ENCODE measurements at regions not wholly inside any gene's neighbourhood (a gene's known extent, or its start where the extent isn't known, plus 50 kb on each side); places are given as distances from the start of the nearest gene placed in this dataset.

- Histone ChIP-seq H3K27ac (ENCODE audit: low read depth) (no peak overlapping the region), H3K79me2 (replicated peaks; ENCODE audit: insufficient read depth) (no peaks in the 10 kb centered on the region), H3K4me1 (ENCODE audit: insufficient read depth) (no peaks in the 10 kb centered on the region), H3K4me3 (no peak overlapping the region), H3K9me2 (ENCODE audit: insufficient read depth) (no peaks in the 10 kb centered on the region; the same call in 1 of the 2 replicates), H3K27me3 (ENCODE audit: insufficient read depth) (no peaks in the 10 kb centered on the region), H3K4me2 (no peak overlapping the region), H2AFZ (no peak overlapping the region), H3F3A (replicated peaks; ENCODE audit: low read depth) (no peaks in the 10 kb centered on the region), H4K20me1 (replicated peaks; ENCODE audit: insufficient read depth) (no peaks in the 10 kb centered on the region), H3K36me3 (ENCODE audit: insufficient read depth) (no peaks in the 10 kb centered on the region)
- ATAC-seq (no peak), DNase-seq (ENCODE audit: low spot score) (no peak)
- H3K27ac Mint-ChIP-seq = no peak overlapping the region
- peaks cover 5% of the 10 kb centered on the region; the same call in 1 of the 3 replicates for H3K4me1 Mint-ChIP-seq
- peaks cover 3% of the 10 kb centered on the region for H3K27me3 Mint-ChIP-seq (ENCODE audit: insufficient read depth, low read depth, poor library complexity)
- no peaks in the 10 kb centered on the region for H3K9me3 Mint-ChIP-seq
- TF ChIP-seq EZH2 (IDR thresholded peaks at IDR 0.05; ENCODE audit: low read depth, unreplicated experiment) (no peak), ZNF331 (CRISPR knock-in tag; IDR thresholded peaks at IDR 0.05; ENCODE audit: low read depth) (no peak), REST (IDR thresholded peaks at IDR 0.05; ENCODE audit: unreplicated experiment) (no peak), ZNF114 (CRISPR knock-in tag; IDR thresholded peaks at IDR 0.05) (no peak), NANOG (IDR thresholded peaks at IDR 0.05; ENCODE audit: borderline replicate concordance) (no peak), JUNB (IDR thresholded peaks at IDR 0.05; ENCODE audit: unreplicated experiment) (no peak), CTCF (conservative IDR thresholded peaks at IDR 0.05; ENCODE audit: low read depth in 2 of 2) (no peak), EZH2phosphoT487 (IDR thresholded peaks at IDR 0.05; ENCODE audit: unreplicated experiment) (no peak)
- TF ChIP-seq, protein P1, sequence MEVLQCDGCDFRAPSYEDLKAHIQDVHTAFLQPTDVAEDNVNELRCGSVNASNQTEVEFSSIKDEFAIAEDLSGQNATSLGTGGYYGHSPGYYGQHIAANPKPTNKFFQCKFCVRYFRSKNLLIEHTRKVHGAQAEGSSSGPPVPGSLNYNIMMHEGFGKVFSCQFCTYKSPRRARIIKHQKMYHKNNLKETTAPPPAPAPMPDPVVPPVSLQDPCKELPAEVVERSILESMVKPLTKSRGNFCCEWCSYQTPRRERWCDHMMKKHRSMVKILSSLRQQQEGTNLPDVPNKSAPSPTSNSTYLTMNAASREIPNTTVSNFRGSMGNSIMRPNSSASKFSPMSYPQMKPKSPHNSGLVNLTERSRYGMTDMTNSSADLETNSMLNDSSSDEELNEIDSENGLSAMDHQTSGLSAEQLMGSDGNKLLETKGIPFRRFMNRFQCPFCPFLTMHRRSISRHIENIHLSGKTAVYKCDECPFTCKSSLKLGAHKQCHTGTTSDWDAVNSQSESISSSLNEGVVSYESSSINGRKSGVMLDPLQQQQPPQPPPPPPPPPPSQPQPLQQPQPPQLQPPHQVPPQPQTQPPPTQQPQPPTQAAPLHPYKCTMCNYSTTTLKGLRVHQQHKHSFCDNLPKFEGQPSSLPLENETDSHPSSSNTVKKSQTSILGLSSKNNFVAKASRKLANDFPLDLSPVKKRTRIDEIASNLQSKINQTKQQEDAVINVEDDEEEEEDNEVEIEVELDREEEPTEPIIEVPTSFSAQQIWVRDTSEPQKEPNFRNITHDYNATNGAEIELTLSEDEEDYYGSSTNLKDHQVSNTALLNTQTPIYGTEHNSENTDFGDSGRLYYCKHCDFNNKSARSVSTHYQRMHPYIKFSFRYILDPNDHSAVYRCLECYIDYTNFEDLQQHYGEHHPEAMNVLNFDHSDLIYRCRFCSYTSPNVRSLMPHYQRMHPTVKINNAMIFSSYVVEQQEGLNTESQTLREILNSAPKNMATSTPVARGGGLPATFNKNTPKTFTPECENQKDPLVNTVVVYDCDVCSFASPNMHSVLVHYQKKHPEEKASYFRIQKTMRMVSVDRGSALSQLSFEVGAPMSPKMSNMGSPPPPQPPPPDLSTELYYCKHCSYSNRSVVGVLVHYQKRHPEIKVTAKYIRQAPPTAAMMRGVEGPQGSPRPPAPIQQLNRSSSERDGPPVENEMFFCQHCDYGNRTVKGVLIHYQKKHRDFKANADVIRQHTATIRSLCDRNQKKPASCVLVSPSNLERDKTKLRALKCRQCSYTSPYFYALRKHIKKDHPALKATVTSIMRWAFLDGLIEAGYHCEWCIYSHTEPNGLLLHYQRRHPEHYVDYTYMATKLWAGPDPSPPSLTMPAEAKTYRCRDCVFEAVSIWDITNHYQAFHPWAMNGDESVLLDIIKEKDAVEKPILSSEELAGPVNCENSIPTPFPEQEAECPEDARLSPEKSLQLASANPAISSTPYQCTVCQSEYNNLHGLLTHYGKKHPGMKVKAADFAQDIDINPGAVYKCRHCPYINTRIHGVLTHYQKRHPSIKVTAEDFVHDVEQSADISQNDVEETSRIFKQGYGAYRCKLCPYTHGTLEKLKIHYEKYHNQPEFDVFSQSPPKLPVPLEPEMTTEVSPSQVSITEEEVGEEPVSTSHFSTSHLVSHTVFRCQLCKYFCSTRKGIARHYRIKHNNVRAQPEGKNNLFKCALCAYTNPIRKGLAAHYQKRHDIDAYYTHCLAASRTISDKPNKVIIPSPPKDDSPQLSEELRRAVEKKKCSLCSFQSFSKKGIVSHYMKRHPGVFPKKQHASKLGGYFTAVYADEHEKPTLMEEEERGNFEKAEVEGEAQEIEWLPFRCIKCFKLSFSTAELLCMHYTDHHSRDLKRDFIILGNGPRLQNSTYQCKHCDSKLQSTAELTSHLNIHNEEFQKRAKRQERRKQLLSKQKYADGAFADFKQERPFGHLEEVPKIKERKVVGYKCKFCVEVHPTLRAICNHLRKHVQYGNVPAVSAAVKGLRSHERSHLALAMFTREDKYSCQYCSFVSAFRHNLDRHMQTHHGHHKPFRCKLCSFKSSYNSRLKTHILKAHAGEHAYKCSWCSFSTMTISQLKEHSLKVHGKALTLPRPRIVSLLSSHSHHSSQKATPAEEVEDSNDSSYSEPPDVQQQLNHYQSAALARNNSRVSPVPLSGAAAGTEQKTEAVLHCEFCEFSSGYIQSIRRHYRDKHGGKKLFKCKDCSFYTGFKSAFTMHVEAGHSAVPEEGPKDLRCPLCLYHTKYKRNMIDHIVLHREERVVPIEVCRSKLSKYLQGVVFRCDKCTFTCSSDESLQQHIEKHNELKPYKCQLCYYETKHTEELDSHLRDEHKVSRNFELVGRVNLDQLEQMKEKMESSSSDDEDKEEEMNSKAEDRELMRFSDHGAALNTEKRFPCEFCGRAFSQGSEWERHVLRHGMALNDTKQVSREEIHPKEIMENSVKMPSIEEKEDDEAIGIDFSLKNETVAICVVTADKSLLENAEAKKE (CRISPR knock-in tag; IDR thresholded peaks at IDR 0.05) = no peak
- TF ChIP-seq, protein P2, sequence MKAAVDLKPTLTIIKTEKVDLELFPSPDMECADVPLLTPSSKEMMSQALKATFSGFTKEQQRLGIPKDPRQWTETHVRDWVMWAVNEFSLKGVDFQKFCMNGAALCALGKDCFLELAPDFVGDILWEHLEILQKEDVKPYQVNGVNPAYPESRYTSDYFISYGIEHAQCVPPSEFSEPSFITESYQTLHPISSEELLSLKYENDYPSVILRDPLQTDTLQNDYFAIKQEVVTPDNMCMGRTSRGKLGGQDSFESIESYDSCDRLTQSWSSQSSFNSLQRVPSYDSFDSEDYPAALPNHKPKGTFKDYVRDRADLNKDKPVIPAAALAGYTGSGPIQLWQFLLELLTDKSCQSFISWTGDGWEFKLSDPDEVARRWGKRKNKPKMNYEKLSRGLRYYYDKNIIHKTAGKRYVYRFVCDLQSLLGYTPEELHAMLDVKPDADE (IDR thresholded peaks at IDR 0.05) = no peak
- no peaks in the 10 kb centered on the region for H3K36me3 Mint-ChIP-seq (ENCODE audit: low read depth)
- no peak overlapping the region for H3K4me3 Mint-ChIP-seq
Measured at GRCh38 chr2:38201784-38202183, 125.8 kb upstream of the CYP1B1 start.

All from GM23338 (cell line).